Colonic mucosa (tissue), 4 donors: ENCODE measurements at regions not wholly inside any gene's neighbourhood (a gene's known extent, or its start where the extent isn't known, plus 50 kb on each side); places are given as distances from the start of the nearest gene placed in this dataset.

ENCODE experiments used
- DNase-seq: peaks from one replicate; pipeline ENCODE4 v3.0.0-alpha.2; 2020
- H3K27ac ChIP-seq: fragments of 200-600 bp; one replicate; pipeline ENCODE4 v1.8.0; 2021
- H3K27me3 ChIP-seq: fragments of 200-600 bp; one replicate; pipeline ENCODE4 v1.8.0; 2021
- H3K36me3 ChIP-seq: fragments of 200-600 bp; one replicate; pipeline ENCODE4 v1.8.0; 2021
- H3K4me1 ChIP-seq: fragments of 200-600 bp; one replicate; pipeline ENCODE4 v1.8.0; 2021; ENCODE audit warnings: mild to moderate bottlenecking
- H3K4me3 ChIP-seq: fragments of 200-600 bp; one replicate; pipeline ENCODE4 v1.8.0; 2021
- H3K9ac ChIP-seq, 2 donors: one replicate each; pipeline ENCODE4 v1.7.0; 2013; ENCODE audit warnings: control low read depth in 2 of 2, low read depth in 2 of 2, low read length in 2 of 2
- H3K9me3 ChIP-seq: fragments of 200-600 bp; one replicate; pipeline ENCODE4 v1.8.0; 2021
- intact Hi-C: fragments of 100-400 bp; cut with DNase I; formaldehyde crosslinking; loops from one replicate; pipeline ENCODE4 v1.14.1; 2022
- TF ChIP-seq, protein P1 (sequence below): fragments of 200-600 bp; IDR thresholded peaks from one replicate; pipeline ENCODE4 v1.8.0; 2022; ENCODE audit warnings: antibody characterized with exemption, mild to moderate bottlenecking
- donor health status: healthy.
- donor health status: DM: no; HTN: no; CAD: no.
- donor health status: DM: no; HTN: no; CAD: no.

DNA sequence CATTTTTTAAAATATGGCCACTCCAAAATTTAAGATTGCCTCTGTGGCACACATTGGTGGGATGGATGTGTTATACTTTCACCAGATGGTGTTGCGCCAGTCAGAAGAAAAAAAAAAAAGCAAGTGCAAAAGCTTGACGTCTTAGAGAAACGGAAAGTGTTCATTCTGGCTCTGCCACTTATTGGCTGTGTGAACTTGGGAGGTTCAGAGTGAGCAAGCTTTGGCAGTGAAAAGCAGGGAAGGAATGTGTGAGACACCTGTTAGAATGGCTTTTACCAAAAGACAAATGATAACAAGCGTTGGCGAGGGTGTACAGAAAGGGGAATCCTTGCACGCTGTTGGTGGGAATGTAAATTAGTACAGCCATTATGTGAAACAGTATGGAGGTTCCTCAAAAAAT lies 298.0 kb downstream of the TMEM114 start:
- no peak for DNase-seq
- intact Hi-C loops: no loop called here
- TF ChIP-seq, protein P1, sequence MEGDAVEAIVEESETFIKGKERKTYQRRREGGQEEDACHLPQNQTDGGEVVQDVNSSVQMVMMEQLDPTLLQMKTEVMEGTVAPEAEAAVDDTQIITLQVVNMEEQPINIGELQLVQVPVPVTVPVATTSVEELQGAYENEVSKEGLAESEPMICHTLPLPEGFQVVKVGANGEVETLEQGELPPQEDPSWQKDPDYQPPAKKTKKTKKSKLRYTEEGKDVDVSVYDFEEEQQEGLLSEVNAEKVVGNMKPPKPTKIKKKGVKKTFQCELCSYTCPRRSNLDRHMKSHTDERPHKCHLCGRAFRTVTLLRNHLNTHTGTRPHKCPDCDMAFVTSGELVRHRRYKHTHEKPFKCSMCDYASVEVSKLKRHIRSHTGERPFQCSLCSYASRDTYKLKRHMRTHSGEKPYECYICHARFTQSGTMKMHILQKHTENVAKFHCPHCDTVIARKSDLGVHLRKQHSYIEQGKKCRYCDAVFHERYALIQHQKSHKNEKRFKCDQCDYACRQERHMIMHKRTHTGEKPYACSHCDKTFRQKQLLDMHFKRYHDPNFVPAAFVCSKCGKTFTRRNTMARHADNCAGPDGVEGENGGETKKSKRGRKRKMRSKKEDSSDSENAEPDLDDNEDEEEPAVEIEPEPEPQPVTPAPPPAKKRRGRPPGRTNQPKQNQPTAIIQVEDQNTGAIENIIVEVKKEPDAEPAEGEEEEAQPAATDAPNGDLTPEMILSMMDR: no peak

DNA sequence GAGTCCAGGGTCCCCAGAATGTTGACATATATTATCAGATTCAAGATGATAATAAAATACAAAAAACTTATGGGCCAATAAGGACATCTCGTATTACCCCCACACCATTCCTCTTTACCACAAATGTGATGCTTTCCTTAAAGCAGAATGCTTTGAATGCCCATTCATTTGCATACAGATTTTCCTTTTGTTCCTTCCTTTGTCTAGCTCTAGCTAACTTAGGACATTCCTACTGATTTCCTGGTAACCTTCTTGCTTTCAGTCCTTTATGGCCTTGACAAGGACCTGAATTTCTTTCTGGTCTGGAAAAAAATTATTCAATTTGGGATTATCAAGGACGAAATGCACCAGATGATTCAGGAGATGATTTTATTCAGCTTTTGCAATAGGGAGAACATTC lies 304.0 kb downstream of the TMEM114 start:
- Histone ChIP-seq H3K4me3 (no peak overlapping the region), H3K36me3 (no peaks in the 10 kb centered on the region), H3K9ac (no peak overlapping the region), H3K4me1 (no peaks in the 10 kb centered on the region), H3K27me3 (no peaks in the 10 kb centered on the region), H3K9me3 (no peaks in the 10 kb centered on the region), H3K27ac (no peak overlapping the region)
- TF ChIP-seq, protein P1: no peak
- DNase-seq: no peak
- intact Hi-C loops: no loop called here

More for the DNA sequence above, 298.0 kb downstream of the TMEM114 start:
- no peak overlapping the region for H3K4me3 ChIP-seq
- no peaks in the 10 kb centered on the region for H3K27me3 ChIP-seq
- H3K9me3 ChIP-seq: no peaks in the 10 kb centered on the region
- no peak overlapping the region for H3K27ac ChIP-seq
- no peaks in the 10 kb centered on the region for H3K36me3 ChIP-seq
- no peak overlapping the region for H3K9ac ChIP-seq
- no peaks in the 10 kb centered on the region for H3K4me1 ChIP-seq

DNA sequence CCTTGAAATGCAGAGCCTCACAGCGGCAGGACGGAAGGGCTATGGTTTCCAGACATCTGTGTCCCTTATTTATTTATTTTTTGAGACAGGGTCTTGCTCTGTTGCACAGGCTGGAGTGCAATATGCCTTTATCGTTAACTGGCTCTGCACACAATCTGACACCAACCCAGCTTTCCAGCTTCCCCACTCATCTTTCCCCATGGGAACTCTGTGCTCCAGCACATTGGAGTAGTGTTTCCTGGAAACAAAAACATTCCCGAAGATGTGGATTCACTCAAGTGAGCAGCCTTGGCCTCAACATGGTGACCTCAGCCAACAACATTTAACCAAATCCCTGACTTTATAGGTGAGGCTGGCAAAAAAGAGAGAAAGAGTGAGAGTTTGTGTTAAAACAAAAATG lies 307.1 kb downstream of the TMEM114 start:
- Histone ChIP-seq H3K27ac (no peak overlapping the region), H3K9me3 (no peaks in the 10 kb centered on the region), H3K4me3 (no peak overlapping the region), H3K27me3 (no peaks in the 10 kb centered on the region), H3K4me1 (no peaks in the 10 kb centered on the region), H3K9ac (no peak overlapping the region), H3K36me3 (no peaks in the 10 kb centered on the region)
- intact Hi-C loops: no loop called here
- DNase-seq: no peak
- TF ChIP-seq, protein P1: no peak

DNA sequence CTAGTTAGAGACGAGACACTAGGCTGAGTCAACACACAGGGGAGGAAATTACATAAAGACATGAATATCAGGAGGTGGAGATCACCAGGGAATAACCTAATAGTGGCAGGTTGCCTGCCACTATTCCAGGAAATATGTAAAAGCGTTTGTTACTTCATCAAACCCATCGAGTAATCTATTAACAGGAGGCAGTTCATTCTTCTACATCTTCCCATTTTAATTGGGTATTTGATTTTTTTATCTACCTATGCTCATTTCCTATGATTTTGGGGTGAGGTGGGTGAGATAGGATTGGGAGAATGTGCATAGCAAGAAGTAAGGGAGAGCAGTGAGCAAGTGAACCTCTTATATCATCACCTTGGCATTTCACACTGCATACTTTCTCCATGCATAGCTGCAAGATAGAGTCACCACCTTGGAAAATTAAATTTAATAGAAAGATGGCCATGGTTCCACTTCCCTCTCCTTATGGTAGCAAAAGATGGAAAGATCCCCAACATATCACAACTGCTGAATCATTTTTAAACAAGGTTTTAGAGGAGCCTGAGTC lies 312.2 kb downstream of the TMEM114 start:
- no peak for DNase-seq
- no peak overlapping the region for H3K9ac ChIP-seq
- H3K27ac ChIP-seq: no peak overlapping the region
- H3K27me3 ChIP-seq: no peaks in the 10 kb centered on the region
- no peaks in the 10 kb centered on the region for H3K36me3 ChIP-seq
- H3K4me3 ChIP-seq: no peak overlapping the region
- intact Hi-C loops: no loop called here
- H3K9me3 ChIP-seq: no peaks in the 10 kb centered on the region
- TF ChIP-seq, protein P1: no peak
- H3K4me1 ChIP-seq: no peaks in the 10 kb centered on the region

DNA sequence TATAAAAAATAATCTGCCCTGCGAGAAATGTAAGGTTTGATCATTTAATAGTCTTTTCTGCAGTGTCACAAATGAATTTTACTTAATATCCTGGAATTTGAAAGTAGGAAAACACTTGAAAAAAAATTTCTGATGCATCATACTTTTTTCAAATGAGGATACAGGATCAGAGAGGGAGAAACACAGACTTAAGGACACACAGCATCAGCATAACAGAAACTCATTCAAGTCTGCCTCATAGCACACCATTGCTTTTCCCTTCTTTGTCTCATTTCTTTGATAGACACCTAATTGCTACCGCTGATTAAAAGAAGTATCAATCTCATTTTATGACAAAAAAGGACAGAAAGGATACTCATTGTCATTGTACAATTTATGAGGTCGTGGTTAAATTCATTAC lies 319.0 kb downstream of the TMEM114 start:
- Histone ChIP-seq H3K27me3 (no peaks in the 10 kb centered on the region), H3K36me3 (no peaks in the 10 kb centered on the region), H3K9ac (no peak overlapping the region), H3K9me3 (no peaks in the 10 kb centered on the region), H3K27ac (no peak overlapping the region), H3K4me3 (no peak overlapping the region), H3K4me1 (no peaks in the 10 kb centered on the region)
- intact Hi-C loops: no loop called here
- TF ChIP-seq, protein P1: no peak
- DNase-seq: no peak
